SK-N-SH (cell line): ENCODE measurements at regions not wholly inside any gene's neighbourhood (a gene's known extent, or its start where the extent isn't known, plus 50 kb on each side); places are given as distances from the start of the nearest gene placed in this dataset.

Experiments used
- TF ChIP-seq, protein P1 (sequence below): IDR thresholded peaks from 2 replicates; pipeline ENCODE4 v1.6.1; 2012; ENCODE audit warnings: mild to moderate bottlenecking, low read depth, low read length, moderate library complexity
- TF ChIP-seq, protein P2 (sequence below): fragments of 200-600 bp; sonication (generic); IDR thresholded peaks from 2 replicates; pipeline ENCODE4 v1.6.1; 2017; ENCODE audit warnings: antibody characterized with exemption, mild to moderate bottlenecking, moderate library complexity

DNA sequence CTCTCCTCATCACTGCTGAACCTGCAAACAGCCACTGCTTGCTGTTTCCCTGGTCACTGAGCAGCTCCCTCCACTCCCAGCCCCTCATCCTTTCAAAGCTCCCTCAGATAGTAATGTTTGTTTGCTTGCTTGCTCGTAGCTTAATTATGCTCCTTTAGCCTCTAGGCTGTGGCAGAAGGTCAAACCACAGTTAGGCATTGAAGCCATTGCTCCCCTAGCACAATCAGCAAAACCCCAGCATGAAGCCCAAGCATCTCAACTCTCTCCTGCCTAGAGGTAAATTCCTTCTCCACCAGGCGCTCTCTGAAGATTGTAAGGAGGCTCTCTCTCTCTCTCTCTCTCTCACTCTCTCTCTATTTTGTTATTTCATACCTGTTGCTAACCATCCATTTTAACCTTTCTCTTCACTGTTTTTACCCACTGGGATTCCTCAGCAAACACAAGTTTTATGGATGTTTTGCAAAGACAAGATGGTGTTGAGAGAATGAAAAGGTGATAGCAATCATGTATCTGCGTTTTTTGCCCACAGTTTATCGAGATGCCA, 135.9 kb upstream of the HNRNPA3 start:
- TF ChIP-seq, protein P1, sequence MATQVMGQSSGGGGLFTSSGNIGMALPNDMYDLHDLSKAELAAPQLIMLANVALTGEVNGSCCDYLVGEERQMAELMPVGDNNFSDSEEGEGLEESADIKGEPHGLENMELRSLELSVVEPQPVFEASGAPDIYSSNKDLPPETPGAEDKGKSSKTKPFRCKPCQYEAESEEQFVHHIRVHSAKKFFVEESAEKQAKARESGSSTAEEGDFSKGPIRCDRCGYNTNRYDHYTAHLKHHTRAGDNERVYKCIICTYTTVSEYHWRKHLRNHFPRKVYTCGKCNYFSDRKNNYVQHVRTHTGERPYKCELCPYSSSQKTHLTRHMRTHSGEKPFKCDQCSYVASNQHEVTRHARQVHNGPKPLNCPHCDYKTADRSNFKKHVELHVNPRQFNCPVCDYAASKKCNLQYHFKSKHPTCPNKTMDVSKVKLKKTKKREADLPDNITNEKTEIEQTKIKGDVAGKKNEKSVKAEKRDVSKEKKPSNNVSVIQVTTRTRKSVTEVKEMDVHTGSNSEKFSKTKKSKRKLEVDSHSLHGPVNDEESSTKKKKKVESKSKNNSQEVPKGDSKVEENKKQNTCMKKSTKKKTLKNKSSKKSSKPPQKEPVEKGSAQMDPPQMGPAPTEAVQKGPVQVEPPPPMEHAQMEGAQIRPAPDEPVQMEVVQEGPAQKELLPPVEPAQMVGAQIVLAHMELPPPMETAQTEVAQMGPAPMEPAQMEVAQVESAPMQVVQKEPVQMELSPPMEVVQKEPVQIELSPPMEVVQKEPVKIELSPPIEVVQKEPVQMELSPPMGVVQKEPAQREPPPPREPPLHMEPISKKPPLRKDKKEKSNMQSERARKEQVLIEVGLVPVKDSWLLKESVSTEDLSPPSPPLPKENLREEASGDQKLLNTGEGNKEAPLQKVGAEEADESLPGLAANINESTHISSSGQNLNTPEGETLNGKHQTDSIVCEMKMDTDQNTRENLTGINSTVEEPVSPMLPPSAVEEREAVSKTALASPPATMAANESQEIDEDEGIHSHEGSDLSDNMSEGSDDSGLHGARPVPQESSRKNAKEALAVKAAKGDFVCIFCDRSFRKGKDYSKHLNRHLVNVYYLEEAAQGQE: no peak
- TF ChIP-seq, protein P2, sequence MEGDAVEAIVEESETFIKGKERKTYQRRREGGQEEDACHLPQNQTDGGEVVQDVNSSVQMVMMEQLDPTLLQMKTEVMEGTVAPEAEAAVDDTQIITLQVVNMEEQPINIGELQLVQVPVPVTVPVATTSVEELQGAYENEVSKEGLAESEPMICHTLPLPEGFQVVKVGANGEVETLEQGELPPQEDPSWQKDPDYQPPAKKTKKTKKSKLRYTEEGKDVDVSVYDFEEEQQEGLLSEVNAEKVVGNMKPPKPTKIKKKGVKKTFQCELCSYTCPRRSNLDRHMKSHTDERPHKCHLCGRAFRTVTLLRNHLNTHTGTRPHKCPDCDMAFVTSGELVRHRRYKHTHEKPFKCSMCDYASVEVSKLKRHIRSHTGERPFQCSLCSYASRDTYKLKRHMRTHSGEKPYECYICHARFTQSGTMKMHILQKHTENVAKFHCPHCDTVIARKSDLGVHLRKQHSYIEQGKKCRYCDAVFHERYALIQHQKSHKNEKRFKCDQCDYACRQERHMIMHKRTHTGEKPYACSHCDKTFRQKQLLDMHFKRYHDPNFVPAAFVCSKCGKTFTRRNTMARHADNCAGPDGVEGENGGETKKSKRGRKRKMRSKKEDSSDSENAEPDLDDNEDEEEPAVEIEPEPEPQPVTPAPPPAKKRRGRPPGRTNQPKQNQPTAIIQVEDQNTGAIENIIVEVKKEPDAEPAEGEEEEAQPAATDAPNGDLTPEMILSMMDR: no peak
